Liver (tissue), 8 donors: ENCODE measurements at regions not wholly inside any gene's neighbourhood (a gene's known extent, or its start where the extent isn't known, plus 50 kb on each side); places are given as distances from the start of the nearest gene placed in this dataset.
"Not testable (repeated sequence)": the region's sequence is repeated elsewhere in the genome, so short reads cannot be mapped to it uniquely, and the experiment has no call there.

Source experiments
- DNase-seq: peaks from one replicate; pipeline ENCODE4 v3.0.0-alpha.2; 2017; ENCODE audit warnings: low spot score
- H3K27ac ChIP-seq, 2 donors: one replicate each; pipeline ENCODE4 v1.7.0; 2013; ENCODE audit warnings: inconsistent platforms in 2 of 2, low read length in 2 of 2, control low read depth in 1 of 2, low read depth in 1 of 2, mild to moderate bottlenecking in 1 of 2
- H3K27me3 ChIP-seq, 4 donors: one replicate each; pipeline versions ENCODE4 v1.6.1 to v1.7.0; 2013; ENCODE audit warnings: low read length in 3 of 4, inconsistent platforms in 1 of 4, mild to moderate bottlenecking in 1 of 4, moderate library complexity in 1 of 4; ENCODE audit not compliant: control insufficient read depth in 4 of 4, insufficient read depth in 4 of 4
- H3K36me3 ChIP-seq, 4 donors: one replicate each; pipeline versions ENCODE4 v1.6.1 to v1.7.0; 2013; ENCODE audit warnings: low read length in 3 of 4, mild to moderate bottlenecking in 3 of 4, low read depth in 1 of 4, moderate library complexity in 1 of 4; ENCODE audit not compliant: control insufficient read depth in 4 of 4, insufficient read depth in 3 of 4
- H3K4me1 ChIP-seq, 4 donors: one replicate each; pipeline versions ENCODE4 v1.6.1 to v1.7.0; 2013; ENCODE audit warnings: low read length in 3 of 4, mild to moderate bottlenecking in 3 of 4, moderate library complexity in 1 of 4; ENCODE audit not compliant: control insufficient read depth in 4 of 4, insufficient read depth in 4 of 4
- H3K4me3 ChIP-seq, 3 donors: one replicate each; pipeline versions ENCODE4 v1.6.1 to v1.7.0; 2013; ENCODE audit warnings: low read length in 3 of 3, control low read depth in 1 of 3, low read depth in 1 of 3, mild to moderate bottlenecking in 1 of 3
- H3K9ac ChIP-seq, 2 donors: one replicate each; pipeline ENCODE4 v1.7.0; 2013; ENCODE audit warnings: low read length in 2 of 2, mild to moderate bottlenecking in 2 of 2, moderate library complexity in 2 of 2, control low read depth in 1 of 2, low read depth in 1 of 2
- H3K9me3 ChIP-seq, 4 donors: one replicate each; pipeline versions ENCODE4 v1.6.1 to v1.7.0; 2013; ENCODE audit warnings: low read length in 3 of 4; ENCODE audit not compliant: control insufficient read depth in 4 of 4
- EGR1 ChIP-seq, 2 donors: IDR thresholded peaks; 2 replicates each; pipeline ENCODE4 v1.6.1; 2016 to 2018; ENCODE audit warnings: antibody characterized with exemption in 2 of 2, low read depth in 2 of 2
- FOXA1 ChIP-seq: IDR thresholded peaks from 2 replicates; pipeline ENCODE4 v1.6.1; 2016; ENCODE audit warnings: antibody characterized with exemption
- FOXA2 ChIP-seq: IDR thresholded peaks from 2 replicates; pipeline ENCODE4 v1.6.1; 2016; ENCODE audit warnings: antibody characterized with exemption
- GABPA ChIP-seq, 2 donors: IDR thresholded peaks in 1 of 2; conservative IDR thresholded peaks in 1 of 2; 2 replicates each; pipeline ENCODE4 v1.6.1; 2016; ENCODE audit warnings: antibody characterized with exemption in 2 of 2, mild to moderate bottlenecking in 1 of 2, moderate library complexity in 1 of 2
- HNF4A ChIP-seq, 2 donors: conservative IDR thresholded peaks; 2 replicates each; pipeline ENCODE4 v1.6.1; 2016; ENCODE audit warnings: antibody characterized with exemption in 2 of 2, mild to moderate bottlenecking in 2 of 2
- HNF4G ChIP-seq: IDR thresholded peaks from 2 replicates; pipeline ENCODE4 v1.6.1; 2016; ENCODE audit warnings: antibody characterized with exemption
- NR2F2 ChIP-seq: IDR thresholded peaks from 2 replicates; pipeline ENCODE4 v1.6.1; 2016; ENCODE audit warnings: antibody characterized with exemption
- SP1 ChIP-seq: IDR thresholded peaks from 2 replicates; pipeline ENCODE4 v1.6.1; 2018; ENCODE audit warnings: antibody characterized with exemption, mild to moderate bottlenecking
- TAF1 ChIP-seq: conservative IDR thresholded peaks from 2 replicates; pipeline ENCODE4 v1.6.1; 2016; ENCODE audit warnings: antibody characterized with exemption, mild to moderate bottlenecking
- YY1 ChIP-seq: IDR thresholded peaks from 2 replicates; pipeline ENCODE4 v1.6.1; 2016; ENCODE audit warnings: antibody characterized with exemption, mild to moderate bottlenecking
- WGBS: extraction: QIAGEN DNeasy Blood & Tissue Kit; methylation state at CpG from one replicate; pipeline ENCODE4 v1.1.7; 2013; 5-methylcytosine and 5-hydroxymethylcytosine counted together
- TF ChIP-seq, protein P1 (sequence below): fragments of 150-350 bp; IDR thresholded peaks from 2 replicates; pipeline ENCODE4 v1.5.1; 2017; ENCODE audit warnings: improper control_type of control experiment, low read depth, low read length; ENCODE audit not compliant: missing input control
- TF ChIP-seq, protein P2 (sequence below): IDR thresholded peaks from 2 replicates; pipeline ENCODE4 v1.6.1; 2016; ENCODE audit warnings: antibody characterized with exemption, mild to moderate bottlenecking
- TF ChIP-seq, protein P3 (sequence below): IDR thresholded peaks from 2 replicates; pipeline ENCODE4 v1.6.1; 2016; ENCODE audit warnings: antibody characterized with exemption
- donor health status: healthy.
- donor health status: healthy.
- donor health status: healthy.
- donor health status: healthy.
- donor health status: healthy.

DNA sequence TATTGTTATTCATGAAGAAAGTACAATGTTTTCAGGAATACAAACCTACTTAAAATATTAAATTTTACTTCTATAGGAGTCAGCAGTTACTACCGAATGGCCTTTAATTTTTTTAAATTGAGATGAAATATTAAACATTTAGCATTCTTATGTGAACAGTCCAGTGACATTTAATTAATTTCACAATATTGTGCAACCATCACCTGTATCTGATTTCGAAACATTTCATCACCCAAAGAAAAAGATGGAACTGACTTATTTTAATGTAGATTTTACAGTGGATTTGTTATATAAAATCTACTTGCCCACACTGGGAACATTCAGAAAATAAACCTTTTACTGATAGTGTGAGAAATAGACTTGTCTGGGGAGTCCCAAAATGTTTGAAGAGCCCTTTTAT lies 585.2 kb upstream of the LINC00305 start:
- H3K9ac ChIP-seq: no peak overlapping the region
- no peaks in the 10 kb centered on the region for H3K36me3 ChIP-seq
- no peak overlapping the region for H3K4me3 ChIP-seq
- no peaks in the 10 kb centered on the region for H3K4me1 ChIP-seq
- peaks cover 0 to 3% (median 0%) of the 10 kb centered on the region in 4 donors for H3K9me3 ChIP-seq
- no peak for DNase-seq
- no peak overlapping the region for H3K27ac ChIP-seq
- H3K27me3 ChIP-seq: no peaks in the 10 kb centered on the region
- TF ChIP-seq FOXA1: no peak
- TF ChIP-seq GABPA (IDR thresholded peaks at IDR 0.05 in 1 of 2, conservative IDR thresholded peaks at IDR 0.05 in 1 of 2): no peak
- TF ChIP-seq FOXA2: no peak
- no peak for TF ChIP-seq TAF1
- no peak for TF ChIP-seq SP1
- no peak for TF ChIP-seq HNF4A (conservative IDR thresholded peaks at IDR 0.05)
- no peak for TF ChIP-seq NR2F2
- no peak for TF ChIP-seq HNF4G
- TF ChIP-seq, protein P1, sequence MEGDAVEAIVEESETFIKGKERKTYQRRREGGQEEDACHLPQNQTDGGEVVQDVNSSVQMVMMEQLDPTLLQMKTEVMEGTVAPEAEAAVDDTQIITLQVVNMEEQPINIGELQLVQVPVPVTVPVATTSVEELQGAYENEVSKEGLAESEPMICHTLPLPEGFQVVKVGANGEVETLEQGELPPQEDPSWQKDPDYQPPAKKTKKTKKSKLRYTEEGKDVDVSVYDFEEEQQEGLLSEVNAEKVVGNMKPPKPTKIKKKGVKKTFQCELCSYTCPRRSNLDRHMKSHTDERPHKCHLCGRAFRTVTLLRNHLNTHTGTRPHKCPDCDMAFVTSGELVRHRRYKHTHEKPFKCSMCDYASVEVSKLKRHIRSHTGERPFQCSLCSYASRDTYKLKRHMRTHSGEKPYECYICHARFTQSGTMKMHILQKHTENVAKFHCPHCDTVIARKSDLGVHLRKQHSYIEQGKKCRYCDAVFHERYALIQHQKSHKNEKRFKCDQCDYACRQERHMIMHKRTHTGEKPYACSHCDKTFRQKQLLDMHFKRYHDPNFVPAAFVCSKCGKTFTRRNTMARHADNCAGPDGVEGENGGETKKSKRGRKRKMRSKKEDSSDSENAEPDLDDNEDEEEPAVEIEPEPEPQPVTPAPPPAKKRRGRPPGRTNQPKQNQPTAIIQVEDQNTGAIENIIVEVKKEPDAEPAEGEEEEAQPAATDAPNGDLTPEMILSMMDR: no peak
- TF ChIP-seq EGR1 (IDR thresholded peaks at IDR 0.05; ENCODE audit: low read depth in 2 of 2): no peak
- no peak for TF ChIP-seq YY1
- TF ChIP-seq, protein P2, sequence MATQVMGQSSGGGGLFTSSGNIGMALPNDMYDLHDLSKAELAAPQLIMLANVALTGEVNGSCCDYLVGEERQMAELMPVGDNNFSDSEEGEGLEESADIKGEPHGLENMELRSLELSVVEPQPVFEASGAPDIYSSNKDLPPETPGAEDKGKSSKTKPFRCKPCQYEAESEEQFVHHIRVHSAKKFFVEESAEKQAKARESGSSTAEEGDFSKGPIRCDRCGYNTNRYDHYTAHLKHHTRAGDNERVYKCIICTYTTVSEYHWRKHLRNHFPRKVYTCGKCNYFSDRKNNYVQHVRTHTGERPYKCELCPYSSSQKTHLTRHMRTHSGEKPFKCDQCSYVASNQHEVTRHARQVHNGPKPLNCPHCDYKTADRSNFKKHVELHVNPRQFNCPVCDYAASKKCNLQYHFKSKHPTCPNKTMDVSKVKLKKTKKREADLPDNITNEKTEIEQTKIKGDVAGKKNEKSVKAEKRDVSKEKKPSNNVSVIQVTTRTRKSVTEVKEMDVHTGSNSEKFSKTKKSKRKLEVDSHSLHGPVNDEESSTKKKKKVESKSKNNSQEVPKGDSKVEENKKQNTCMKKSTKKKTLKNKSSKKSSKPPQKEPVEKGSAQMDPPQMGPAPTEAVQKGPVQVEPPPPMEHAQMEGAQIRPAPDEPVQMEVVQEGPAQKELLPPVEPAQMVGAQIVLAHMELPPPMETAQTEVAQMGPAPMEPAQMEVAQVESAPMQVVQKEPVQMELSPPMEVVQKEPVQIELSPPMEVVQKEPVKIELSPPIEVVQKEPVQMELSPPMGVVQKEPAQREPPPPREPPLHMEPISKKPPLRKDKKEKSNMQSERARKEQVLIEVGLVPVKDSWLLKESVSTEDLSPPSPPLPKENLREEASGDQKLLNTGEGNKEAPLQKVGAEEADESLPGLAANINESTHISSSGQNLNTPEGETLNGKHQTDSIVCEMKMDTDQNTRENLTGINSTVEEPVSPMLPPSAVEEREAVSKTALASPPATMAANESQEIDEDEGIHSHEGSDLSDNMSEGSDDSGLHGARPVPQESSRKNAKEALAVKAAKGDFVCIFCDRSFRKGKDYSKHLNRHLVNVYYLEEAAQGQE: no peak
- TF ChIP-seq, protein P3, sequence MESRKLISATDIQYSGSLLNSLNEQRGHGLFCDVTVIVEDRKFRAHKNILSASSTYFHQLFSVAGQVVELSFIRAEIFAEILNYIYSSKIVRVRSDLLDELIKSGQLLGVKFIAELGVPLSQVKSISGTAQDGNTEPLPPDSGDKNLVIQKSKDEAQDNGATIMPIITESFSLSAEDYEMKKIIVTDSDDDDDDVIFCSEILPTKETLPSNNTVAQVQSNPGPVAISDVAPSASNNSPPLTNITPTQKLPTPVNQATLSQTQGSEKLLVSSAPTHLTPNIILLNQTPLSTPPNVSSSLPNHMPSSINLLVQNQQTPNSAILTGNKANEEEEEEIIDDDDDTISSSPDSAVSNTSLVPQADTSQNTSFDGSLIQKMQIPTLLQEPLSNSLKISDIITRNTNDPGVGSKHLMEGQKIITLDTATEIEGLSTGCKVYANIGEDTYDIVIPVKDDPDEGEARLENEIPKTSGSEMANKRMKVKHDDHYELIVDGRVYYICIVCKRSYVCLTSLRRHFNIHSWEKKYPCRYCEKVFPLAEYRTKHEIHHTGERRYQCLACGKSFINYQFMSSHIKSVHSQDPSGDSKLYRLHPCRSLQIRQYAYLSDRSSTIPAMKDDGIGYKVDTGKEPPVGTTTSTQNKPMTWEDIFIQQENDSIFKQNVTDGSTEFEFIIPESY: no peak
- 81% methylated on average over 2 of the region's 2 CpGs for WGBS

DNA sequence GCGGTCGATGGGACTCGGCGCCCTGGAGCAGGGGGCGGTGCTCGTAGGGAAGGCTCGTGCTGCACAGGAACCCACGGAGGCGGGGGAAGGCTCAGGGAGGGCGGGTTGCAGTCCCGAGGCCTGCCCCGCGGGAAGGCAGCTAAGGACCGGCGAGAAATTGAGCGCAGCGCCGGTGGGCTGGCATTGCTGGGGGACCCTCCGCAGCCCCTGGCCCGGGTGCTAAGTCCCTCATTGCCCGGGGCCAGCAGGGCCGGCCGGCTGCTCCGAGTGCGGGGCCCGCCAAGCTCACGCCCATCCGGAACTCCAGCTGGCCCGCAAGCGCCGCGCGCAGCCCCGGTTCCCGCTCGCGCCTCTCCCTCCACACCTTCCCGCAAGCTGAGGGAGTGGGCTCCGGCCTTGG lies 576.8 kb upstream of the LINC00305 start:
- not testable (repeated sequence) for H3K27ac ChIP-seq, H3K9ac ChIP-seq, H3K27me3 ChIP-seq, H3K4me3 ChIP-seq, H3K4me1 ChIP-seq, H3K36me3 ChIP-seq, DNase-seq, H3K9me3 ChIP-seq
- 90% methylated on average over 39 of the region's 39 CpGs for WGBS
